Smooth muscle cell (in vitro differentiated cells): ENCODE measurements at regions not wholly inside any gene's neighbourhood (a gene's known extent, or its start where the extent isn't known, plus 50 kb on each side); places are given as distances from the start of the nearest gene placed in this dataset.

ENCODE experiments used
- DNase-seq: peaks from one replicate; lab custom pipeline; 2025; ENCODE audit not compliant: unreplicated experiment; lab: John Stamatoyannopoulos, UW
- H2AFZ ChIP-seq: fragments of 200-600 bp; sonication (generic); 2 replicates; pipeline ENCODE4 v1.6.0; 2016; ENCODE audit warnings: antibody characterized with exemption, low read depth, mild to moderate bottlenecking
- H3F3A ChIP-seq: fragments of 200-600 bp; sonication (generic); 2 replicates; pipeline ENCODE4 v1.6.0; 2017; ENCODE audit warnings: antibody characterized with exemption, low read depth
- H3K27ac ChIP-seq: fragments of 200-600 bp; sonication (generic); 2 replicates; pipeline ENCODE4 v1.5.1; 2016; ENCODE audit warnings: low read depth, mild to moderate bottlenecking
- H3K27me3 ChIP-seq: fragments of 200-600 bp; sonication (generic); 2 replicates; pipeline ENCODE4 v1.6.1; 2016; ENCODE audit warnings: low read depth, mild to moderate bottlenecking
- H3K36me3 ChIP-seq: fragments of 200-600 bp; sonication (generic); 2 replicates; pipeline ENCODE4 v1.5.1; 2016; ENCODE audit warnings: low read depth
- H3K4me1 ChIP-seq: fragments of 200-600 bp; sonication (generic); 2 replicates; pipeline ENCODE4 v1.5.1; 2016; ENCODE audit warnings: low read depth
- H3K4me2 ChIP-seq: fragments of 200-600 bp; sonication (generic); 2 replicates; pipeline ENCODE4 v1.6.0; 2016; ENCODE audit warnings: mild to moderate bottlenecking
- H3K4me3 ChIP-seq: fragments of 200-600 bp; sonication (generic); 2 replicates; pipeline ENCODE4 v1.5.1; 2016; ENCODE audit warnings: mild to moderate bottlenecking
- H3K79me2 ChIP-seq: fragments of 200-600 bp; sonication (generic); 2 replicates; pipeline ENCODE4 v1.6.0; 2016; ENCODE audit warnings: low read depth, mild to moderate bottlenecking
- H3K9ac ChIP-seq: fragments of 200-600 bp; sonication (generic); 2 replicates; pipeline ENCODE4 v1.6.0; 2016; ENCODE audit warnings: low read depth
- H3K9me3 ChIP-seq: fragments of 200-600 bp; sonication (generic); replicated peaks from 2 replicates; pipeline ENCODE4 v1.5.1; 2016; ENCODE audit warnings: low read depth
- H4K20me1 ChIP-seq: fragments of 200-600 bp; sonication (generic); 2 replicates; pipeline ENCODE4 v1.6.0; 2016; ENCODE audit warnings: low read depth
- CTCF ChIP-seq: fragments of 200-600 bp; sonication (generic); IDR thresholded peaks from 2 replicates; pipeline ENCODE4 v1.5.1; 2017; ENCODE audit warnings: borderline replicate concordance, mild to moderate bottlenecking, antibody characterized with exemption; ENCODE audit not compliant: insufficient read depth, poor library complexity, severe bottlenecking
- WGBS: methylation state at CpG from one replicate; pipeline ENCODE4 v1.1.7; 2016; ENCODE audit warnings: low lambda C conversion rate; 5-methylcytosine and 5-hydroxymethylcytosine counted together

- no peaks in the 10 kb centered on the region for H3F3A ChIP-seq
- no peak overlapping the region for H3K27ac ChIP-seq
- no peak overlapping the region for H3K4me2 ChIP-seq
- no peak for TF ChIP-seq CTCF
- no peak overlapping the region for H3K4me3 ChIP-seq
- no peak overlapping the region for H3K9ac ChIP-seq
- no peaks in the 10 kb centered on the region for H3K9me3 ChIP-seq
- no peak for DNase-seq
- H4K20me1 ChIP-seq: no peaks in the 10 kb centered on the region
- H2AFZ ChIP-seq: no peak overlapping the region
- no peaks in the 10 kb centered on the region for H3K36me3 ChIP-seq
- no peaks in the 10 kb centered on the region for H3K4me1 ChIP-seq
- H3K79me2 ChIP-seq: no peaks in the 10 kb centered on the region
- H3K27me3 ChIP-seq: no peaks in the 10 kb centered on the region
- 40% methylated on average over 6 of the region's 6 CpGs for WGBS
These were observed 315.0 kb upstream of the PIK3R1 start for GRCh38 chr5:67900514-67900913.

- Histone ChIP-seq H3F3A (no peaks in the 10 kb centered on the region), H3K4me3 (no peak overlapping the region), H3K9ac (no peak overlapping the region), H2AFZ (no peak overlapping the region), H3K4me2 (no peak overlapping the region), H3K27ac (no peak overlapping the region), H3K27me3 (no peaks in the 10 kb centered on the region), H4K20me1 (no peaks in the 10 kb centered on the region), H3K9me3 (no peaks in the 10 kb centered on the region), H3K36me3 (no peaks in the 10 kb centered on the region), H3K4me1 (no peaks in the 10 kb centered on the region), H3K79me2 (no peaks in the 10 kb centered on the region)
- no peak for DNase-seq
- no peak for TF ChIP-seq CTCF
- 90% methylated on average over 3 of the region's 3 CpGs for WGBS
These were observed 317.6 kb upstream of the PIK3R1 start for GRCh38 chr5:67897980-67898379.

GRCh38 chr5:67897431-67897830 is 318.1 kb upstream of the PIK3R1 start:
- Histone ChIP-seq H2AFZ (no peak overlapping the region), H3K9ac (no peak overlapping the region), H3K4me3 (no peak overlapping the region), H3K9me3 (no peaks in the 10 kb centered on the region), H3K4me2 (no peak overlapping the region), H3K36me3 (no peaks in the 10 kb centered on the region), H3K4me1 (no peaks in the 10 kb centered on the region), H3F3A (no peaks in the 10 kb centered on the region), H3K27ac (no peak overlapping the region), H3K79me2 (no peaks in the 10 kb centered on the region), H3K27me3 (no peaks in the 10 kb centered on the region), H4K20me1 (no peaks in the 10 kb centered on the region)
- no peak for TF ChIP-seq CTCF
- DNase-seq: no peak
- 91% methylated on average over 3 of the region's 3 CpGs for WGBS

- H3K4me2 ChIP-seq: no peak overlapping the region
- H3K9me3 ChIP-seq: no peaks in the 10 kb centered on the region
- no peaks in the 10 kb centered on the region for H4K20me1 ChIP-seq
- WGBS: 80% methylated on average over 2 of the region's 2 CpGs
- no peak overlapping the region for H2AFZ ChIP-seq
- no peaks in the 10 kb centered on the region for H3F3A ChIP-seq
- no peaks in the 10 kb centered on the region for H3K27me3 ChIP-seq
- no peak overlapping the region for H3K9ac ChIP-seq
- H3K4me1 ChIP-seq: no peaks in the 10 kb centered on the region
- H3K79me2 ChIP-seq: no peaks in the 10 kb centered on the region
- no peak overlapping the region for H3K4me3 ChIP-seq
- no peak for TF ChIP-seq CTCF
- no peak for DNase-seq
- H3K27ac ChIP-seq: no peak overlapping the region
- no peaks in the 10 kb centered on the region for H3K36me3 ChIP-seq
These were observed 318.6 kb upstream of the PIK3R1 start for GRCh38 chr5:67896930-67897313.
